Keratinocyte (primary cell): ENCODE measurements at regions not wholly inside any gene's neighbourhood (a gene's known extent, or its start where the extent isn't known, plus 50 kb on each side); places are given as distances from the start of the nearest gene placed in this dataset.

Experiments used
- EZH2 ChIP-seq: IDR thresholded peaks from one replicate; pipeline ENCODE4 v1.6.1; 2012; ENCODE audit warnings: inconsistent platforms, mild to moderate bottlenecking, low read length, moderate library complexity
- TF ChIP-seq, protein P1 (sequence below), 3 experiments: IDR thresholded peaks in 1 of 3; conservative IDR thresholded peaks in 1 of 3; optimal IDR thresholded peaks in 1 of 3; 2 replicates in 2 of 3; 3 replicates in 1 of 3; pipeline versions ENCODE3 to v1.5.1; 2011; ENCODE audit warnings: low read length in 3 of 3, mild to moderate bottlenecking in 3 of 3, moderate library complexity in 2 of 3, control low read depth in 1 of 3, inconsistent platforms in 1 of 3; ENCODE audit not compliant: insufficient read depth in 2 of 3; ENCODE audit errors: extremely low read depth in 1 of 3

DNA sequence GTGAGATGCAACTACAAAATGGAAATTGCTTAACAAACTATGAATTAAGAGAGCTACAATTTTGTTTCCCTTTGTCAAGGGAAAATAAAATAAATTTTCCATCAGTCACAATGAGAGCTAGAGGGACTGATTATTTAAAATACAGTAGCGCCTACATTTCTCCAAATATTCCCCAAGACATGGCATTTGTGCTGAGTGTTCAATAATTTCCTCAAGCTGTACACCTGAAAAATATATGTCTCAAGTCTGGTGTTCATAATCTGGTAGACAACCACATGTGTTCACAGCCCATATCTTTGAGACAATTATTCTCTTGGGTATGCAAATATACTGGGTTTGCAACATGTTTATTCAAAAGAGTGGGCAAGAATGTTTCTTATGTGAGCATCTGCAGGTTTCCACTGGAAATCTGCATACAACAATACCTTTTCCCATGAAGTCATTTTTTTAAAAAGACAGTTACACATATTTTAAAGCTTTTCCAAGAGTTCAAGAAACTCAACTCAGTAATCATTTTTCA, 240.1 kb upstream of the VRK2 start:
- TF ChIP-seq, protein P1, sequence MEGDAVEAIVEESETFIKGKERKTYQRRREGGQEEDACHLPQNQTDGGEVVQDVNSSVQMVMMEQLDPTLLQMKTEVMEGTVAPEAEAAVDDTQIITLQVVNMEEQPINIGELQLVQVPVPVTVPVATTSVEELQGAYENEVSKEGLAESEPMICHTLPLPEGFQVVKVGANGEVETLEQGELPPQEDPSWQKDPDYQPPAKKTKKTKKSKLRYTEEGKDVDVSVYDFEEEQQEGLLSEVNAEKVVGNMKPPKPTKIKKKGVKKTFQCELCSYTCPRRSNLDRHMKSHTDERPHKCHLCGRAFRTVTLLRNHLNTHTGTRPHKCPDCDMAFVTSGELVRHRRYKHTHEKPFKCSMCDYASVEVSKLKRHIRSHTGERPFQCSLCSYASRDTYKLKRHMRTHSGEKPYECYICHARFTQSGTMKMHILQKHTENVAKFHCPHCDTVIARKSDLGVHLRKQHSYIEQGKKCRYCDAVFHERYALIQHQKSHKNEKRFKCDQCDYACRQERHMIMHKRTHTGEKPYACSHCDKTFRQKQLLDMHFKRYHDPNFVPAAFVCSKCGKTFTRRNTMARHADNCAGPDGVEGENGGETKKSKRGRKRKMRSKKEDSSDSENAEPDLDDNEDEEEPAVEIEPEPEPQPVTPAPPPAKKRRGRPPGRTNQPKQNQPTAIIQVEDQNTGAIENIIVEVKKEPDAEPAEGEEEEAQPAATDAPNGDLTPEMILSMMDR (optimal IDR thresholded peaks at IDR 0.05 in 1 of 3, IDR thresholded peaks at IDR 0.05 in 1 of 3, conservative IDR thresholded peaks at IDR 0.05 in 1 of 3; ENCODE audit: extremely low read depth in 1 of 3, insufficient read depth in 2 of 3, low read length in 3 of 3) = no peak
- TF ChIP-seq EZH2 = no peak
